ENCODE measurements at regions not wholly inside any gene's neighbourhood (a gene's known extent, or its start where the extent isn't known, plus 50 kb on each side); places are given as distances from the start of the nearest gene placed in this dataset.
"Not testable (repeated sequence)": the region's sequence is repeated elsewhere in the genome, so short reads cannot be mapped to it uniquely, and the experiment has no call there.

DNA sequence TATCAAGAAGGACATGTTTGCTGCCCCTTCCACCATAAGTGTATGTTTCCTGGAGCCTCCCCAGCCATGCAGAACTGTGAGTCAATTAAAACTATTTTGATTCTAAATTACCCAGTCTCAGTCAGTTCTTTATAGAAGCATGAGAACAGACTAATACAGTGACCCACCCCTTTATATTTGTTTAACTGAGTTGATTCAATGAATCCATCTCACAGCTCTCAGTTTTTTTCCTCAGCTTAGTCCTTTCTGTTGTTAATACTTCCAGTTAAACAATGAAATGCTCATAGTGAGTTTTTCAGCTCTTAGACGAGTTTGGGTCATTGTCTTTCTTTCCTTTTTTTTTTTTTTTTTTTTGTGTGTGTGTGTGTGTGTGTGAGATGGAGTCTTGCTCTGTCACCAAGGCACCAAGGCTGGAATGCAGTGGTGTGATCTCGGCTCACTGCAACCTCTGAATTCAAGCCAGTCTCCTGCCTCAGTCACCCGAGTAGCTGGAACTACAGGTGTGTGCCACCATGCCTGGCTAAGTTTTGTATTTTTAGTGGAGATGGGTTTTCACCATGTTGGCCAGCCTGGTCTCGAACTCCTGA, 417.9 kb upstream of the ZNG1F start:
- not testable (repeated sequence) for DNase-seq

- DNase-seq: peak; percentile 0
Observed at GRCh38 chr9:41565572-41565971, 376.5 kb upstream of the ZNG1F start.

All from fibroblast of upper back skin (primary cell).